ENCODE measurements at regions not wholly inside any gene's neighbourhood (a gene's known extent, or its start where the extent isn't known, plus 50 kb on each side); places are given as distances from the start of the nearest gene placed in this dataset.

- TF ChIP-seq CTCF (conservative IDR thresholded peaks at IDR 0.05): no peak
- TF ChIP-seq EZH2 (IDR thresholded peaks at IDR 0.05; ENCODE audit: low read depth): no peak
Observed at GRCh38 chr12:114481200-114481535, 75.2 kb upstream of the TBX5 start.
